ENCODE measurements at regions not wholly inside any gene's neighbourhood (a gene's known extent, or its start where the extent isn't known, plus 50 kb on each side); places are given as distances from the start of the nearest gene placed in this dataset.

DNA sequence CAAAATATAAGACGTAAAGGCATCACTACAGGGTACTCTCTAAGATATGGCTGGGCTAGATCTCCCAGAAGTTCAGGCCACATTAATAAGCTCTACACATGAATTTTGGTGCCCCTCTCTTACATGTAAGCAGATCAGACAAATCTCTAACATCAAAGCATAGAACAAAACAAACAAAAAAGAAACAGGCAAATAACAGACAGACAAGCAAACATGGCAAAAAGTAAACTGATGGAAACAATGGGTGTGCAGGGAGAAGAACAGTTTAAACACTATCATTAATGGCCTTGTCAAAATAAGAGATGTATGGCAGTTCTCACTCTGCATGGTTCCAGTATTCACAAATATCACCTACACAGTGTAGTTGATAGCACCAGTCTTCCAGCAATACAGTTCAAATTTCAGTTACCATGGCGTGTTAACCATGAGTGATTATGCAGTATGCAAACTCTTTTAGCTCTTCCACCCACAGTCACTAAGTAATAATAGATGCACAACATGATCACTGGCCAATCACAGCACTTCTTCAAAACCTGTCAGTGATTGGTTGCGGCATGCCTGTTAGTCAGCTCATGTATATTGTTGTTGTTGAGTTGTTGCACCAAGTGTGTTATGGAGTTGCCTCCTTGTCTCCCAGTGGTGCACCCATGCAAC, 110.7 kb upstream of the TLR3 start:
- no peak for DNase-seq
- intact Hi-C loops (cut with DNase I), result no loop called here
- ATAC-seq, result no peak

DNA sequence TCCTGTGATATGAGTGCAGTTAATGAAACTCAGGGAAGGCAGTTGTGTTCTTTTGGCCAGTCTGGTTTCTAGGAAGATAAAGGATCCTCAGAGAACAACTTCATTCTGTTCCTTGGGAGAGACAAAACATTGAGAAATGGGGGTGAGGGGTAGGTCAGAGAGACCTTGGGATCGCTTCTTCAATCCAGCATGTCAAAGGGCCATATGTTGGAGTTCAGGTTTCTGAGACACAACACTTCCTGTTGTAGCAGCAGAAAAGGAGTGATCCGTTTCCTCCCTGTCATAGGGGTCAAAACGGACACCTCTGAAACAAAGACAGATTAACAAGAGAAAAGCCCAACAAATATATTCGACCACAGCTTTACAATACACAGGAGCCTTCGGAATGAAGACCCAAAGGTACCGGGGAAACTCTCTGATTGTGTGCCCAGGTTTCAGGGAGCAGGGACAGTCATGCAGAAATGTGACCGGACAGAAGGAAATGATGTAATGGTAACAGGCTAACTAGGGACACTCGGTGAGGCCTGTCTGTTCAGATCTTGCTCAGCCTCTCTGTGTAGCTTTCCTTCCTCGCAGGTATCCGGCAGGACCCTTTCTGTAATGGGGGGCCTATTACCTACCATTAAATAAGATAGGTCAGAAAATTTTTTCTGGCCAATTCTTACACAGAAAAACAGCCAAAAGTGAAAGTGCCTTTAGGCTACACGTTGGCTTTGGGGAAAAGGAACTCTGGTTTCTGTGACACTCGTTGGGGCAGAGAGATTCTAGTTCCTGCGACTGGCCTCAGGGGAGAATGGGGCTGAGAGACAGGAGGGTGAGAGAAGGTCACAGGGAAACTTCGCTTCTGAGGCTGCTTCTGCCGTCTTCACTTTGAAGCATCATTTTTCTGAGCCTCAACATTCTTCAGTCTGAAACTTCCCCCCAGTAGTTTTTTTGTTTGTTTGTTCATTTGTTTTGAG, 103.3 kb upstream of the TLR3 start:
- ATAC-seq (peak in 1 of 2 donors; percentile 36), DNase-seq (no peak)
- intact Hi-C loops (cut with DNase I), result no loop called here

- intact Hi-C loops (cut with DNase I), result no loop called here
- ATAC-seq (peak; percentile 62 to 71), DNase-seq (no peak)
These were observed 102.4 kb upstream of the TLR3 start for GRCh38 chr4:185966549-185966948.

- ATAC-seq (no peak), DNase-seq (no peak)
- intact Hi-C loops (cut with DNase I), result no loop called here
These were observed 101.8 kb upstream of the TLR3 start for GRCh38 chr4:185966997-185967775.

DNA sequence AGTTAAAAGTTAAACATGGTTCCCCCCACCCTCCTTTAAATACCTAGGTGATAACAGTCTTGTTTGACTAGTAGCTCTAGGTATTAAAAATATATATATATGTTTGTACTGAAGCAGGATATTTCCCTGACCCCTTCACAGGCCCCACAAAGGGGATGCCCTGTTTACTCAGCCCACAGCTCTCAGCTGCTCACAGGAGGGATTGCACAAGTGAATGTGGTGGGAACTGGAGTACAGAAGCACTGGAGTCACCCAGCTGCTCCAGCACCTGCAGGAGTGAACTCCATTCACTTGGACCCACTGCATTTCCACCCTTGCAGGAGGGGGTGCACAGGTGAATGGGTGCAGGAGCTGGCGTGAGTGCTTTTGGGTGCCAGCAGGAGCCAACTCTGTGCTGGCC, 99.3 kb upstream of the TLR3 start:
- intact Hi-C loops (cut with DNase I), result no loop called here
- ATAC-seq (no peak), DNase-seq (no peak)

GRCh38 chr4:185987961-185988627, 80.9 kb upstream of the TLR3 start:
- intact Hi-C loops (cut with DNase I), result no loop called here
- DNase-seq (no peak), ATAC-seq (peak; percentile 47 to 85)

- peak in 1 of 2 donors; percentile 20 for ATAC-seq
- DNase-seq, result no peak
- intact Hi-C loops (cut with DNase I), result no loop called here
These were observed 77.2 kb upstream of the TLR3 start for GRCh38 chr4:185991770-185992169.

DNA sequence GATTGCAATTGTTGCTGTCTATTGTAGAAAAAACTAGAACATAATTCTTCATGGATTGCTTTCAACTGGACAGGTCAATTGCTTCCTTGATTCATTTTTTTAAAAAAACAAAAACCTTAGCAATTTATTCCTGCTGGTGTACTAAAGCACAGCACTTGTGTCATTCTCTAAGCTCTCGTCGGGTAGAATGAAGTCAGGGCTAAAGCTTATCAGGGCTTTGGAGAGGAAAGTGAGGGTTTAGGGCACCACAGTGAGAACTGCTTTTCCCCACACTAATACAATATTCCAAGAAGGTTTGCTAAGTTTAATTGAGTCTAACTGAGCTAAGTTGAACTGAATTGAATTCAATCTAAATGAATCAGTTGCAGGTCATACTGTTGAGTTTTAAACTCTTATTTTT, 76.4 kb upstream of the TLR3 start:
- intact Hi-C loops (cut with DNase I), result no loop called here
- no peak for ATAC-seq
- DNase-seq, result no peak

- ATAC-seq (no peak), DNase-seq (no peak)
- intact Hi-C loops (cut with DNase I), result no loop called here
These were observed 75.5 kb upstream of the TLR3 start for GRCh38 chr4:185993328-185993973.

- no peak for DNase-seq
- intact Hi-C loops (cut with DNase I), result loop anchor here in 1 of 2 donors (5.0 kb wide), 1 partner anchor 67 kb away; no protein-coding TSS in a partner anchor
- no peak for ATAC-seq
These were observed 74.2 kb upstream of the TLR3 start for GRCh38 chr4:185994750-185995149.

- intact Hi-C loops (cut with DNase I), result loop anchor here in 1 of 2 donors (5.0 kb wide), 1 partner anchor 68 kb away; no protein-coding TSS in a partner anchor
- ATAC-seq (no peak), DNase-seq (no peak)
These were observed 73.3 kb upstream of the TLR3 start for GRCh38 chr4:185995665-185996064.

DNA sequence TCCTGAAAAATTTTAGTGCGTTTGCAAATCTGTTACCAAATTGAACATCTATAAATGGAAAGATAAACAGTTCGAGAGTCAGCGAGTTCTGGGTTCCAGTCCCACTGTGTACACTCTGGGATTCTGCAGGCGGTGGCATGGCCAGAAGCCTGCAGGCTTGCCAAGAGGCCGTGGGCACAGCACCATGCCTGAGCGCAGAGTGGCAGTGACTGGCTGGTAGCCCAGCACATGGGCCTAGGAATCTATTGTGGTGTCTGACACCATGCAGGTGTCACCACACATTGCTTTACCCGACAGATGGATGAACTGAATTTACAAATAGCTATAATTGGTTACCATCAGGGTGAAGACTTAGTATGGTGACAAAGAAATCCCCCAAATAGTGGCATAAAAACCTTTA, 71.7 kb upstream of the TLR3 start:
- peak; percentile 78 to 87 for ATAC-seq
- intact Hi-C loops (cut with DNase I), result loop anchor here in 1 of 2 donors (5.0 kb wide), 1 partner anchor 70 kb away; no protein-coding TSS in a partner anchor
- no peak for DNase-seq

DNA sequence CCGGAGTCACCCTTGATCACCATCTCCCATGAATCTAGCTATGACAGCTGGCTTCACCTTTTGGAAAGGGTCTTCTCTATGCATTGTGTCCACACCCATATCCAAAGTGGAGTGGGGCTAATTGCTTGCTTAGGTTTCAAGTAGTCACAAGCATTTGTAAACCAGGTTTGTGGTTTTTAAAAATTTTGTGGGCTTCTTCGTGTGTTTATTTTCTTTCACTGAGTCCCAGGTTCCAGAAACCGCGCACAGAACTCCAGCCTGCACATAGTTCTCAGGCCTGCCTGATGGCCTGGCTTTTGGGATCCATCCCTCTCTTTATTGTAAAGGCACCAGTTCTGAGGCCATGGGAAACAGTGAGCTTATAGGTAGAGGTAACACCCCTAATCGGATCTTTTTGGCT, 70.2 kb upstream of the TLR3 start:
- ATAC-seq, result no peak
- no peak for DNase-seq
- intact Hi-C loops (cut with DNase I), result loop anchor here in 1 of 2 donors (5.0 kb wide), 1 partner anchor 71 kb away; no protein-coding TSS in a partner anchor

DNA sequence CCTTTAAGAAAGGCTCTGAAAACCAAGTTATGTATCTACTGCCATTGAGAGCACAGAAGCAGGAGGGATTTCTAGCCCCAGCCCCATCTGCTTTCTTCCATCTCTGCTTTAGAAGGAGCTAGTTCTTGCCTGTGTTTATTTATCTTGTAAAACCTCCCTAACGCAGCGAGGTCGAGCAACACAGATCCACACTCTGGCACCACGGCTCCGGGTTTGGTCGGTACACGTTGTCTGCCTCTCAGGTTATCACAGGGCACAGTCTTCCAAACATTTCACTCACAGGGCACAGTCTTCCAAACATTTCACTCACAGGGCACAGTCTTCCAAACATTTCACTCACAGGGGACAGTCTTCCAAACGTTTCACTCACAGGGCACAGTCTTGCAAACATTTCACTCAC, 69.7 kb upstream of the TLR3 start:
- DNase-seq (no peak), ATAC-seq (peak; percentile 42 to 64)
- intact Hi-C loops (cut with DNase I), result loop anchor here in 1 of 2 donors (5.0 kb wide), 1 partner anchor 72 kb away; no protein-coding TSS in a partner anchor

GRCh38 chr4:186002853-186003252, 66.1 kb upstream of the TLR3 start:
- intact Hi-C loops (cut with DNase I), result no loop called here
- no peak for ATAC-seq
- no peak for DNase-seq

GRCh38 chr4:186003746-186004145, 65.2 kb upstream of the TLR3 start:
- intact Hi-C loops (cut with DNase I), result no loop called here

DNA sequence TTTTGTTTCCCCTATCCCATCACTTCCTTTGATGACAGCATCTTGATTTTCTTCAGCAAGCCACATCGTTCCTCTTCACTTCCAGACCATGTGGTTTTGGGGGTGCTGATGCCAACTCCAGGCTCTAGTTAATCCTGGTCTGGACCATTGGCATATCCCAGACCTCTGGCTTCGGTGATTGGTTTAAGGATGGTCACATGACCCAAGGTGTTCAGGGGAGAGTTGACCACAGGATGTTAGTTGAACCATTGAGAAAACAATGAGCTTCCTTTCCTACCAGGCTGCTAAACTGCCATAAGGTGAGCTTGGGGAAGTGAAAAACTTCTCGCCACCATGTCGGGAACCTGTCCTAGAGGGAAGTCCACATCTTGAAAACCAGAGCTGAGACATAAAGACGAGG, 60.9 kb upstream of the TLR3 start:
- ATAC-seq (no peak), DNase-seq (no peak)
- intact Hi-C loops (cut with DNase I), result no loop called here

More at GRCh38 chr4:186003746-186004145, 65.2 kb upstream of the TLR3 start:
- DNase-seq (no peak), ATAC-seq (no peak)

- intact Hi-C loops (cut with DNase I), result loop anchor here (5.0 to 10.0 kb wide), 2 partner anchors 143 to 165 kb away; no protein-coding TSS in a partner anchor
- DNase-seq (no peak), ATAC-seq (no peak)
These were observed 59.0 kb upstream of the TLR3 start for GRCh38 chr4:186009976-186010375.
